Neuron (in vitro differentiated cells): ENCODE measurements at regions not wholly inside any gene's neighbourhood (a gene's known extent, or its start where the extent isn't known, plus 50 kb on each side); places are given as distances from the start of the nearest gene placed in this dataset.

Experiments
- H2AFZ ChIP-seq: one replicate; pipeline ENCODE4 v1.6.1; 2013; ENCODE audit warnings: low read depth, mild to moderate bottlenecking, inconsistent platforms, low read length, moderate library complexity
- H3K27me3 ChIP-seq: one replicate; pipeline ENCODE4 v1.6.1; 2013; ENCODE audit warnings: low read length; ENCODE audit not compliant: insufficient read depth
- H3K36me3 ChIP-seq: one replicate; pipeline ENCODE4 v1.6.1; 2013; ENCODE audit warnings: low read length; ENCODE audit not compliant: insufficient read depth
- H3K4me1 ChIP-seq: one replicate; pipeline ENCODE4 v1.6.1; 2013; ENCODE audit warnings: low read length; ENCODE audit not compliant: insufficient read depth
- H3K4me3 ChIP-seq: 2 replicates; pipeline ENCODE4 v1.5.1; 2013; ENCODE audit warnings: mild to moderate bottlenecking, low read length, moderate library complexity
- H3K9me3 ChIP-seq: one replicate; pipeline ENCODE4 v1.6.1; 2013; ENCODE audit warnings: low read length

GRCh38 chr11:107203656-107204055 is 185.4 kb upstream of the GUCY1A2 start:
- no peaks in the 10 kb centered on the region for H3K9me3 ChIP-seq
- H3K27me3 ChIP-seq = no peaks in the 10 kb centered on the region
- H3K4me3 ChIP-seq = no peak overlapping the region
- H3K4me1 ChIP-seq = no peaks in the 10 kb centered on the region
- H3K36me3 ChIP-seq = no peaks in the 10 kb centered on the region
- H2AFZ ChIP-seq = no peak overlapping the region

GRCh38 chr11:107202241-107202640 is 184.0 kb upstream of the GUCY1A2 start:
- Histone ChIP-seq H3K9me3 (no peaks in the 10 kb centered on the region), H3K36me3 (no peaks in the 10 kb centered on the region), H3K27me3 (no peaks in the 10 kb centered on the region), H2AFZ (no peak overlapping the region), H3K4me3 (no peak overlapping the region), H3K4me1 (no peaks in the 10 kb centered on the region)

DNA sequence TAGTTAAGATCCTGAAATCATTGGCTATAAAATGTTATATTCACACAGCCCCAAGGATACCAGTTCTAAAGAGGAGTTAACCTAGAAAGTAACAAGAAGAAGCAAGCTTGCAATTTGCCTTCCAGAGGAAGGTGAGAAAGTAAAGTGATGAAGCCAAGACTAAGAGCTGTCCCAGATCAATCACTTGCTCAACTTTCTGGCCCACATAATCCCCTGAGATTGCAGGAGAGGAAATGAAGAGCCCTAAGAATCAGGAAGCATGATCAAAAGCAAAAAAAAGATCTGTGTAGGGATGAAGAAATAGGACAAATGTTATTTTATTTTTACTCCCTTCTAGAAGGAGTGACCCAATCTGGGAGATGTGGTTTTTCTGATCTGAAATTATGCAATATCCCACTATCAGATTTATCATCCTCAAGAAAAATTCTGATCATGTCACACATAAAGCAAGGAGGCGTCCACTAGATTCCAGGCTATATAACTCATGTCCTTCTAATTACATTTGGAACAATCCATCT is 180.3 kb upstream of the GUCY1A2 start:
- no peaks in the 10 kb centered on the region for H3K36me3 ChIP-seq
- H3K4me3 ChIP-seq = no peak overlapping the region
- H3K4me1 ChIP-seq = no peaks in the 10 kb centered on the region
- H3K9me3 ChIP-seq = no peaks in the 10 kb centered on the region
- H3K27me3 ChIP-seq = no peaks in the 10 kb centered on the region
- no peak overlapping the region for H2AFZ ChIP-seq

- H3K4me1 ChIP-seq = no peaks in the 10 kb centered on the region
- H3K4me3 ChIP-seq = no peak overlapping the region
- H3K9me3 ChIP-seq = no peaks in the 10 kb centered on the region
- no peaks in the 10 kb centered on the region for H3K27me3 ChIP-seq
- H2AFZ ChIP-seq = no peak overlapping the region
- H3K36me3 ChIP-seq = no peaks in the 10 kb centered on the region
Measured at GRCh38 chr11:107197932-107198331, 179.7 kb upstream of the GUCY1A2 start.

GRCh38 chr11:107196732-107197131 is 178.5 kb upstream of the GUCY1A2 start:
- H3K4me3 ChIP-seq = no peak overlapping the region
- H3K27me3 ChIP-seq = no peaks in the 10 kb centered on the region
- H3K36me3 ChIP-seq = no peaks in the 10 kb centered on the region
- no peak overlapping the region for H2AFZ ChIP-seq
- H3K9me3 ChIP-seq = no peaks in the 10 kb centered on the region
- no peaks in the 10 kb centered on the region for H3K4me1 ChIP-seq

GRCh38 chr11:107184986-107185385 is 166.7 kb upstream of the GUCY1A2 start:
- H3K36me3 ChIP-seq = no peaks in the 10 kb centered on the region
- H3K9me3 ChIP-seq = no peaks in the 10 kb centered on the region
- H3K4me3 ChIP-seq = no peak overlapping the region
- H2AFZ ChIP-seq = no peak overlapping the region
- no peaks in the 10 kb centered on the region for H3K27me3 ChIP-seq
- peaks cover 3% of the 10 kb centered on the region for H3K4me1 ChIP-seq

- no peaks in the 10 kb centered on the region for H3K27me3 ChIP-seq
- H3K4me3 ChIP-seq = no peak overlapping the region
- no peaks in the 10 kb centered on the region for H3K36me3 ChIP-seq
- peaks cover 3% of the 10 kb centered on the region for H3K4me1 ChIP-seq
- H2AFZ ChIP-seq = no peak overlapping the region
- H3K9me3 ChIP-seq = no peaks in the 10 kb centered on the region
Measured at GRCh38 chr11:107183953-107184352, 165.7 kb upstream of the GUCY1A2 start.

DNA sequence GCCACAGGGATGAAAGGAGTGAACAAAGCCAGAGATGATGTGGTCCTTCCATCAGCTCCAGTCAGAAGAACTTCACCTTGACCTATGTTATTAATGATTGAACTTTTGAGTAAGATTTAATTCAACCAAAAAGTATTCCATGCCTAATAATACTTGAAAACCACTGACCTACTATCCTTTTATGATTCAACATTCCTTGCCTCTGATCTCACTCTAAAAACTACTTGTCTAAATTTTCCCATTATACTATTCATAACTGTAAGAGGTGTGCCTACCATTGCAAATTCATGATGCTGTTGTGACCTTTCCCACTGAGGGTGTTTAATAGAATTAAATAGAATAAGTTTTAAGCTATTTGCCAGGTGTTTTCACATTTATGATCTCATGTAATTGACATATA is 164.7 kb upstream of the GUCY1A2 start:
- Histone ChIP-seq H3K27me3 (no peaks in the 10 kb centered on the region), H2AFZ (no peak overlapping the region), H3K36me3 (no peaks in the 10 kb centered on the region), H3K4me3 (no peak overlapping the region), H3K4me1 (peaks cover 3% of the 10 kb centered on the region), H3K9me3 (no peaks in the 10 kb centered on the region)

- Histone ChIP-seq H3K27me3 (no peaks in the 10 kb centered on the region), H3K4me3 (no peak overlapping the region), H3K36me3 (no peaks in the 10 kb centered on the region), H3K9me3 (no peaks in the 10 kb centered on the region), H3K4me1 (peaks cover 3% of the 10 kb centered on the region), H2AFZ (no peak overlapping the region)
Measured at GRCh38 chr11:107180236-107180635, 162.0 kb upstream of the GUCY1A2 start.

DNA sequence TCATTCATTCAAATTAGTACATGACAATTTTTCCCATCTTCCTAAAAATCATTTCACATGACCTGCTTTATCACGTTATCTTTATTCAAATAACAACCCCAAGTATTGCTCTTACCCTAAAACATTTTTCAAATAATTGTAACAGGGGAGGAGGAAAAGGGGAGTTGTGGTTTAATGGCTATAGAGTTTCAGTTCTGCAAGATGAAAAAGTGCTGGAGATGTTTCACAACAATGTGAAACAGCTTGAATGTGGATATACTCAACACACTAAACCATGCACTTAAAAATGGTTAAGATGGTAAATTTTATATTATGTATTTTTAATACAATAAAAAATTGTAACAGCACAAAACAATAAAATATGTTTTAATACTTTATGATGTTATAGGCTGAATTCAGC is 161.6 kb upstream of the GUCY1A2 start:
- no peaks in the 10 kb centered on the region for H3K27me3 ChIP-seq
- H3K36me3 ChIP-seq = no peaks in the 10 kb centered on the region
- no peak overlapping the region for H3K4me3 ChIP-seq
- peaks cover 3% of the 10 kb centered on the region for H3K4me1 ChIP-seq
- no peak overlapping the region for H2AFZ ChIP-seq
- no peaks in the 10 kb centered on the region for H3K9me3 ChIP-seq

DNA sequence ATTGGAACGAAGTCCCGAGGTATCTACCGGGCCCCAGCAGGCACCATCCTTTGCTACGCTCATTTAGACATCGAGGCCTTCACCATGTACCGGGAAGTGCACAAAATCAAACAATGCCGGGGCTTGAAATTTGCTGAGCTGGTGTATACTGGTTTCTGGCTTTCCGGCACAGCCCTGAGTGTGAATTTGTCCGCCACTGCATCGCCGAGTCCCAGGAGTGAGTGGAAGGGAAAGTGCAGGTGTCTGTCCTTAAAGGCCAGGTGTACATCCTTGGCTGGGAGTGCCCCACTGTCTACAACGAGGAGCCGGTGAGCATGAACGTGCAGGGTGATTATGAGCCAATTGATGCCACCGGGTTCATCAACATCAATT is 158.8 kb upstream of the GUCY1A2 start:
- no peak overlapping the region for H3K4me3 ChIP-seq
- peaks cover 18% of the 10 kb centered on the region for H3K4me1 ChIP-seq
- no peaks in the 10 kb centered on the region for H3K9me3 ChIP-seq
- H2AFZ ChIP-seq = no peak overlapping the region
- no peaks in the 10 kb centered on the region for H3K36me3 ChIP-seq
- H3K27me3 ChIP-seq = no peaks in the 10 kb centered on the region

DNA sequence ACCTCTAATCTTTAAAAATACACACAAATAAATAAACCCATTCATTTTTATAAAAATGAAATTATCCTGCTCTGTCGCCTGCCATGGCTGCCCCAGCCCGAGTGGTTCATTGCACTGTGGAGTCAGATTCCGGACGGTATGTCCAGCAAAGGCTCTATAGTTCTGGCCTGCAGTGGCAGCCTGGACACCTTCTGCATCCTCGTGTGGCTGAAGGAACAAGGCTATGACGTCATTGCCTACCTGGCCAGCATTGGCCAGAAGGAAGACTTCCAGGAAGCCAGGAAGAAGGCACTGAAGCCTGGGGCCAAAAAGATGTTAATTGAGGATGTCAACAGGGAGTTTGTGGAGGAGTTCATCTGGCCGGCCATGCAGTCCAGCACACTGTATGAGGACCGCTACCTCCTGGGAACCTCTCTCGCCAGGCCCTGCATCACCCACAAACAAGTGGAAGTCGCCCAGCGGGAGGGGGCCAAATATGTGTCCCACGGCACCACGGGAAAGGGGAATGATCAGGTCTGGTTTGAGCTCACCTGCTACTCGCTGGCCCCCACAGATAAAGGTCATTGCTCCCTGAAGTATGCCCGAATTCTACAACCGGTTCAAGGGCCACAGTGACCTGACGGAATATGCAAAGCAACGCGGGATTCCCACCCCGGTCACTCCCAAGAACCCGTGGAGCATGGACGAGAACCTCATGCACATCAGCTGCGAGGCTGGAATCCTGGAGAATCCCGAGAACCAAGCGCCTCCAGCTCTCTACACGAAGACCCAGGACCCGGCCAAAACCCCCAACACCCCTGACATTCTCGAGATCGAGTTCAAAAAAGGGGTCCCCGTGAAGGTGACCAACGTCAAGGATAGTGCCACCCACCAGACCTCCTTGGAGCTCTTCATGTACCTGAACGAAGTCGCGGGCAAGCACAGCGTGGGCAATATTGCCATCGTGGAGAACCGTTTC is 158.2 kb upstream of the GUCY1A2 start:
- Histone ChIP-seq H3K36me3 (no peaks in the 10 kb centered on the region), H3K4me3 (no peak overlapping the region), H3K9me3 (no peaks in the 10 kb centered on the region)

GRCh38 chr11:107174856-107175255 is 156.6 kb upstream of the GUCY1A2 start:
- H3K36me3 ChIP-seq = no peaks in the 10 kb centered on the region
- H3K9me3 ChIP-seq = no peaks in the 10 kb centered on the region
- no peak overlapping the region for H2AFZ ChIP-seq
- no peaks in the 10 kb centered on the region for H3K27me3 ChIP-seq
- H3K4me3 ChIP-seq = no peak overlapping the region
- H3K4me1 ChIP-seq = peaks cover 14% of the 10 kb centered on the region

More for the DNA sequence above, 158.2 kb upstream of the GUCY1A2 start:
- Histone ChIP-seq H3K27me3 (no peaks in the 10 kb centered on the region), H2AFZ (no peak overlapping the region), H3K4me1 (peaks cover 18% of the 10 kb centered on the region)
